NOMO-1 treated with DMSO at 0.1 percent for 48 hours (cell line): ENCODE measurements at regions not wholly inside any gene's neighbourhood (a gene's known extent, or its start where the extent isn't known, plus 50 kb on each side); places are given as distances from the start of the nearest gene placed in this dataset.

Experiments
- DNase-seq: peaks from one replicate; lab custom pipeline; 2025; ENCODE audit not compliant: unreplicated experiment; lab: John Stamatoyannopoulos, UW

DNA sequence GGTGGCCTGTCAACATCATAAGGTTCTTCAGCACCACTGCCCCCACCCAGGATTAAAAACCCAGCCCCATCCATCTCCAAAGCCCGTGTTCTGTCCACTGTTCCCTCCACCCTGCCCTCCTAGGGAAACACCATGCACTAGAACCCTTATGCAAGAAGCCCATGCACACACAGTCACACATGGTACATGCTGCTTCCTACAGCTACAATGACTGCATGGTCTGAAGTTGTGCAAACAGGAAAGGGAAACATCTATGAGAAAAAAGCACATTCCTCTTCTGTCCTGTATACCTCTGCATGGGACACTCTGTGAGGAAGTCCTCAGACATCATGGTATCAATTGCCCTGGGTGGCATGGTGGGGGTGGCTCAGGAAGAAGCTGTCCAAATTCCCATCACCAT is 108.6 kb upstream of the MRPS22 start:
- DNase-seq: peak; percentile 6

- no peak for DNase-seq
Measured at GRCh38 chr3:139236336-139236735, 107.5 kb upstream of the MRPS22 start.

- DNase-seq: no peak
Measured at GRCh38 chr3:139238281-139239030, 105.4 kb upstream of the MRPS22 start.

DNA sequence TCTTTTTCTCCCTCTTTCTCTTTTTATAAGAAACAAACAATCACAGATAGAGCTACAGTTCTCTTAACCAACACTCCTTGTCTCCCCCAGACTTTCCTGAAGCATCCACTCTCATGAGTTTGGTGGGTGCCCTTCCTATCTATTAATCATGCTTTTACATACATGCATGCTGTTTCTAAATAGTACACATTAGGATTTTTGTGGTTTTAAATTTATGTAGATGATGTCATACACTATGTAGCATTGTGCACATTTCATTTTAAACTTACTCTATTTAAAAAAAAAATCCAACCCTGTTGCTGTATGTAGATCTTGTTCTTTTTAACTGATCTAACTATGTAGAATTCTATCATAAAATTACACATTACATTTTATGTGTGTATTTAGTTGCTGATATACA is 104.3 kb upstream of the MRPS22 start:
- DNase-seq: no peak

DNA sequence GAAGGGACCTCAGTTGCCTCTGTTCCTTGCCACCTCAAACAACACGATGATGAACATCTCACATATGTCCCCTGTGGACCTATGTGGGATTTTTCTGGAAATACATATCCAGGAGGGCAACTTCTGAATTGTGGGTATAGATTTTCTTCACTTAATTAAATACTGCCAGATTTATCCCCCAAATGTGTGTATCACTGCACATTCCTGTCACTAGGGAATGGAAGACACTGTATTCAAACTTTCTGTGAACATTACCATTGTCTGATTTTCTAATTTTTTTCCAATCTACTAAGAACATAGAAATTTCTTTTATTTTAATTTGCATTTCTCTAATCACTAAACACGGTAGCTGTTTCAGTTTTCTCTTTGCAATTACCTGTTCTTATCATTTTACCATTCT is 102.0 kb upstream of the MRPS22 start:
- no peak for DNase-seq

DNA sequence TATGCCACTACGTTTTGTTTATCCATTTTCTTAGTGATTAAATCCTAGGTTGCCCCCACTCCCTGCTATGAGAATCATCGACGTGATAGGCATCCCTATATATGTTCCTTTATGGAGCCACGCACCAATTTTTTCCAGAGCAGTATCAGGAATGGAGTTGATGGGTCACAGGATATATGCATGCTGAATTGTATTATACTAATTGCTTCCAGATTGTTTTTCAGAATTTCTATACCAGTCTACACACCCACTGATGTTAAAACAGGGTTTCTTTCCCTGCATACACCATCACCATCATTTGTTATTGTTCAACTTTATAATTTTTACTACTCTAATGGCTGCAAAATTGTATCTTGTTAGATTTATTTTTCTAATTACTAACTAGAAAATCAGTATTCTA is 100.1 kb upstream of the MRPS22 start:
- no peak for DNase-seq

- DNase-seq: no peak
Measured at GRCh38 chr3:139248593-139249255, 95.1 kb upstream of the MRPS22 start.

DNA sequence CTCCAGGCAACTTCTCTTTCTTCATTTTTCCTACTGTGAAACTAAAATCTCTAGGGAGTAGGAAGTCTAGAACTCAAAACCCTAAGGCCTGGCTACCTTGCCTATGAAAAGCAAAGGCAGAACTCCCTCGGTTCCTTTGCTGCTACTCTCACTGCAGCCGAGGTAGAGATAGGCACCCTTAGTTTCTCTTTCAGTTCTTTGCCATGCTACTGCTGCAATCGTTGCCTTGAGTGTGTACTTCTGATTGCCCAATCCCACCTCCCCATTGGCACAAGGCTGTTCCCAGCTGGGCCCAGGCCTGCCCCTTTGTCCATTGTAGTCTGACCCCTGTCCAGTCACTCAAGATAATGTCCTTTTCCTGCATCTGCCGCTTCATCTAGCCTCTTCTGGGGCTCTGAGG is 92.3 kb upstream of the MRPS22 start:
- peak; percentile 59 for DNase-seq

DNA sequence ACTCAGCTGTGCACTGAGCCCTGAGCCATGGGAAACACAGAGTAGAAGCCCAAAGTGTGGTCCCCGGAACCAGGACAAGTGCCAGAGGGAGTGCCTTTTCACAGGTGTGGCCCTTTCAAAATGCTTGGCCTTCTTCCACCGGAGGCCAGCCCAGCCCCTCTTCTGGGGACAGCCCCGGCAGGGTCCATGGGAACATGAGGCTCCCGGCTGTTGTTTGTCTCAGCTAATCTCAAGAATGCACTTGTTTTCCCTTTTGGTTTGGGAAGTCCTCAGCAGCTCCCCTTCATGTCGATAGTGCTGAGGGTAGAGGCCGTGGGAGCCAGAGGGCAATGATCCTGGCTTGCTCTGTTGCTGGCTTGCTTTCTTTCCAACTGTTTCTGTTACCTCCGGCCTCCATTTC is 91.1 kb upstream of the MRPS22 start:
- DNase-seq: no peak

DNA sequence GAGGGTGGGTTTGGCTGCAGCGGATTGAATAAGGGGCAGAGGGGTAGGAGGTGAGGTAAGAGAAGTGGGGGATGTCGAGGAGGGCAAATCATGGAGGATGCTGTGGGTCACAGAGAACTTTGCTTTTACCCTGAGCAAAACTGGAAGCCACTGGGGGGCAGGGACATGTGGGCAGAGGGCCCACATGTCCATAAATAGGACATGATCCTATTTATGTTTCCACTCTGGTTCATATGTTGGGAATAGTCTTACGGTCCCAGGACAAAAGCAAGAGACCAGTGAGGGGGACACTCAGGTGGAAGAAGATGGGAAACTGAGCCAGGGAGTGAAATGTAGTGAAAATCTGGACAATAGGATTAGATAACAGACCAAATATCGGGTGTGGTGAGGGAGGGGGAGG is 85.5 kb upstream of the MRPS22 start:
- DNase-seq: no peak

DNA sequence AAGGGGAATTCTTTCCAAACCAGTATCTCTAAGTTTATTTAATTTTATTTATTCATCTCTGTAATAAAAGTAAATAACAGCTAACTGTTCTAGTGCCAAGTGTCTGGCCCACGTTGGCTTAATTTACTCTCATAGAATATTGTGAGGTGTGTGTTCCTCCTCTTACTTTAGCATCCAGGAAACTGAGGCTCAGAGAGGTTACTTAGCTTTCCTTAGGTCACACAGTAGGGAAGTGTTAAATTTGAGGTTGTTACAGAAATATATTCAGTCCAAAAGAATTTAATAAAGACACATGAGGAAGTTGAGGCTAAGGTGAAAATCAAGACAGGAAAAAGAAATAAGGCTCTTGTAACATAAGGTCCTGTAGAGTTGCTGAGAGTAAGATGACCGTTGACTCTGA is 84.4 kb upstream of the MRPS22 start:
- DNase-seq: no peak

DNA sequence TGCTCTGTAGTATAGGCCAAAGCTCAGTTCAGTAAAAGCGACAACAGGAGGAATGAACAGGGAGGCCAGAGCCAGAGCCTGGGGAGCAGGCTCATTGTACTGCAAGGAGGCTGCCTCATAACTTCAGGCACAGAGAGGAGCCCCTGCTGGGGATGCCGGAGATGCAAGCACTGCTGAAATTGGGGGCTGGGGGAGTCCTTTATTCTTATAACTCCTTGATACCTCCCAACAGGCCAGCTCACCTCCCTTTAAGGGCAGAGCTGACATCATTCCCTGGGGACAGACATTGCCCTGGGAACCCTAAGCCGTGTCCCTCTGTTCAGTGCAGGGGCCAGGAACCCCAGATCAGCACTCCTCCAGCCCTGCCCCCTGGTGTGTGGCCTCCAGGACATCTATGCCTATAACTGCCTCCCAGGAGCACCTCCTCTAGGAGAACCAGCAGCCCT is 83.8 kb upstream of the MRPS22 start:
- no peak for DNase-seq

- DNase-seq: no peak
Measured at GRCh38 chr3:139260793-139261736, 82.8 kb upstream of the MRPS22 start.

- no peak for DNase-seq
Measured at GRCh38 chr3:139261754-139262586, 81.8 kb upstream of the MRPS22 start.

- DNase-seq: no peak
Measured at GRCh38 chr3:139263798-139264197, 80.0 kb upstream of the MRPS22 start.

DNA sequence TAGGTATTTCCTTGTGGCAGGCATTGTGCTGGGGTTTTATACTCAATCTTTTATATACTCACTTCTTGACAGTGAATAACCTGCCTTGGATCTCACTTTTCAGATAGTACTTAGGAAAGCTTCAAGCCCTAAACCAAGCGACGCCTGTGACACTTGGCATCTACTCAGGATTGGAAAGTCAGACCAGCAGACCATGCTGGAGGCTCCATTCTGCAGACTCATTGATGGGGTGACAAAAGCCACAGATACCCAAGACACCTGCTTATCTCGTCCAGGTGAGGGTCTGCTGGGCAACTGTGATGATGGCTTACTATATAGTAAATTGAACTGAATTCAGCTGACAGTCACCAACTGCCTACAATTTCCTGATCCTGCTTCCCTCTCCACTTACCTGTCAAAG is 79.4 kb upstream of the MRPS22 start:
- DNase-seq: no peak

DNA sequence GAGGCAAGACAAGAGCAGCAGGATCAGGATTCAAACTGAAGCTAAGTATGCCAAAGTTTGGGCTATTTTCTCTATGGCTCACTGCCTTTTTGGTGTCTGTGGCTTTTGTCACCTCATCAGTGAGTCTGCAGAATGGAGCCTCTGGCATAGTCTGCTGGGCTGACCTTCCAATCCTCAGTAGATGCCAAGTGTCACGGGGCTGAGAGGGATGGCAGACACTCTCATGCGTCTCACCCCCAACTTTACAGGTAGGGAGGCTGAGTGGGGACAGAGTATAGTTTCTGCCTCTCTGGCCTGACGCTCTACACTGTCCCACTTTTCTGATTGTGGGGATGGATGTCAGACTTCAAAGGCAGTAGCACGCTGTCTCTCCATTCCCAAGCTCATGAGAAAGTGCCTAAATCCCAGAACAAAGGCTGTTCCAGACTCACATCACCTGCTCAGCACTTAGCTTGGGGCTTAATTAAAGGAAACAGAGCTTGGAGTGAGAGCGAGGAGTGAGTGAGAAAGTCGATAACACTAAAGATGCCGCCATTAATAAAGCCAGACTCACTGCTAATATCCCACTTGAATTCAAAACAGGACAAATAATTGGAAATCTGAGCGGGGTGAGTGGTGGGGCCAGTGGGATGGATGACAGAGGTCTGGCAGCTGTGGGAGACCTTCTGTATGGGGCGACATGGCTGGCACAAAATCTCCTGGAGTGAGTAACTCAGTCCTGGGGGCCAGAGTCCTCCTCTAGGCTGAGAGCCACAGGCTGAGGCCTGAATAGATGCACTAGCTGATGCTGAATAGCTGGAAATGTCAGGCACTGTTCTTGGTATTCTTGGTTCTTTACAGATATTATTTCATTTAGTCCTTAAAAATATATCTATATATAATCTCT is 78.4 kb upstream of the MRPS22 start:
- no peak for DNase-seq

DNA sequence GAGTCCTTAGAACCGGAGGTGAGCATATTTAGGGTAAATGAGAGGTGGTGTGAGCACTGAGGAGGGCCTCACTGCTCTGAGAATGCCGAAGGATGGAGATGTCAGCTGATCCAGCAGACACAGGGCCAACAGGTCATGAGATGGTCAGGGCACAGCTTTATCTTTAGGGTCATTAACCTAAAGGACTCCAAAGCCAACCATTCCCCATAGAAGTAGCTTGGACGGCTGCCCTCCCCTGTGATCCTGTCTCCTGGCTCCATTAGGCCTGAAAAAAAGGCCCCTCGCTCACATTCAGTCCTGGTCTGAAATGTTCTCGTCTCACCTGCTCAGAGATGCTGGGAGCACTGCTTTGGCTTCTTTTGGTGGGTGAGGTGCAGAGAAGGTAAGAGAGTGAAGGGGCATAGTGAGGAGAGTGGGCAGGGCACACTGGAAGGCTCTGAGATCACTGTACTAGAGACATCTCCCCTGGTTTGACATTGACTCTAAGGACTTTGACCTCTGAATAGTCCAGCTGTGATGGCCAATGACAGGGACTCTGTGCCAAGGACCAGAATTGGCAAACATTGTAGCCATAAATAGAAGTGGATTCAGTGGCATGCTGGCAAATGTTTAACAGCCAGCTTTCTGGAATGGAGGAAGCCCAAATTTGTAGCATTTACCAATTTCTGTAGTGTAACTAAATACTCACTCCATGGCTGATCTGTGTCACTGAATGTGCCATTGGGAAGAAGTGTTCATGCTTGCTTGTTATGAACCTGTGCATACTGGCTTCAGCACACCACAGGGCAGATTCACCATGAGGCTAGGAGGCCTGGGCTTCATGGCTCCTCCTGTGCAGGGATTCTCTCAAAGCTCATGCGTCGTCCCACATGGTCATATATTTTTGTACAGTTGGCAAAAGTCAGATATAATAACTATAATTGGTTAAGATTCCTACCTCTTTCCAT is 76.2 kb upstream of the MRPS22 start:
- no peak for DNase-seq

DNA sequence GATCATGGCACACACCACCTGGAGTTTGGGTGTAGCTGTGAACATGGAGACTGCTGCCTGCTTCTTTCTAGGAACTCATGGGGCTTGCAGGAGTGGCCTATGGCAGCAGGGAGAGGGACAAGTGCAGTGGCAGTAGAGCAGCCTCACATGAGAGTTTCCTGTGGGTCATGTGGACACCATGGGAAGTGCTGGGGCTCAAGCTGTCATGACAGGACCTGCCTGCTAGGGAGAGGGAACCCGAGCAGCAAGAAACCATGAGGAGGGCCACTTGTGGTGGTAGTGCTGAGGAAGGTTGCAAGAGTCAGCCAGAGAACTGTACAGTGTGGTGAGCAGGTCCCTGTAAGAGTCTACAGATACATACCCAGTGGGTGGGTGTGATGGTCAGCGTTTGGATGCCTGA is 73.8 kb upstream of the MRPS22 start:
- DNase-seq: no peak
